ENCODE measurements at regions not wholly inside any gene's neighbourhood (a gene's known extent, or its start where the extent isn't known, plus 50 kb on each side); places are given as distances from the start of the nearest gene placed in this dataset.

GRCh38 chr9:96080364-96080763 lies 204.9 kb downstream of the ERCC6L2 start (continued):
- TF ChIP-seq CHD7 (IDR thresholded peaks at IDR 0.05; ENCODE audit: insufficient replicate concordance, low read length) (no peak), SIRT6 (IDR thresholded peaks at IDR 0.05; ENCODE audit: low read length) (no peak), MAX (IDR thresholded peaks at IDR 0.05) (no peak), GTF2F1 (IDR thresholded peaks at IDR 0.05; ENCODE audit: borderline replicate concordance, low read depth, low read length) (no peak), SUZ12 (IDR thresholded peaks at IDR 0.05; ENCODE audit: low read length) (no peak), EZH2 (IDR thresholded peaks at IDR 0.05; ENCODE audit: low read depth, low read length, severe bottlenecking) (no peak), SP4 (IDR thresholded peaks at IDR 0.05; ENCODE audit: low read length) (no peak), JUND (IDR thresholded peaks at IDR 0.05; ENCODE audit: low read length) (no peak), EGR1 (IDR thresholded peaks at IDR 0.05; ENCODE audit: borderline replicate concordance, low read depth, low read length) (no peak), SP2 (IDR thresholded peaks at IDR 0.05; ENCODE audit: low read length) (no peak)
